PC-3 (cell line): ENCODE measurements at regions not wholly inside any gene's neighbourhood (a gene's known extent, or its start where the extent isn't known, plus 50 kb on each side); places are given as distances from the start of the nearest gene placed in this dataset.
A peak's percentile ranks its signal among the peaks of the same experiment; 100 is the strongest.

Source experiments
- ATAC-seq: fragments of 200-7000 bp; cut with Tn5 transposase; 2 replicates; pipeline ENCODE4 v1.9.1; 2020; ENCODE audit warnings: mild to moderate bottlenecking, moderate library complexity
- BruUV-seq: library from RNA; stranded (reverse); fragments of 400-500 nt; replicated peaks from 2 replicates; lab custom pipeline; 2021; lab: Mats Ljungman, UMichigan
- CTCF ChIA-PET: fragments of 300-600 bp; sonication (Branson Sonifier 250); formaldehyde crosslinking; loops from one replicate; lab custom pipeline; 2022; ENCODE audit warnings: antibody characterized with exemption; lab: Charles Lee
- POLR2A ChIA-PET: fragments of 300-600 bp; sonication (Branson Sonifier 250); formaldehyde crosslinking; loops from one replicate; lab custom pipeline; 2022; ENCODE audit warnings: antibody characterized with exemption; ENCODE audit not compliant: unreplicated experiment; lab: Charles Lee
- DNase-seq: peaks from one replicate; pipeline ENCODE4 v3.0.0-alpha.2; 2015
- H2AFZ ChIP-seq: fragments of 300-600 bp; sonication (generic); 2 replicates; pipeline ENCODE4 v1.6.0; 2016; ENCODE audit warnings: antibody characterized with exemption, low read length
- H3F3A ChIP-seq: fragments of 300-600 bp; sonication (generic); one replicate; pipeline ENCODE4 v1.6.0; 2017; ENCODE audit warnings: antibody characterized with exemption, low read length, control low read depth, mild to moderate bottlenecking; ENCODE audit not compliant: unreplicated experiment
- H3K27ac ChIP-seq: fragments of 300-600 bp; sonication (generic); 2 replicates; pipeline ENCODE4 v1.5.1; 2016; ENCODE audit warnings: mild to moderate bottlenecking, low read length
- H3K27me3 ChIP-seq: fragments of 300-600 bp; sonication (generic); 2 replicates; pipeline ENCODE4 v1.6.1; 2016; ENCODE audit warnings: low read length, mixed read lengths
- H3K36me3 ChIP-seq: fragments of 300-600 bp; sonication (generic); 2 replicates; pipeline ENCODE4 v1.6.1; 2016; ENCODE audit warnings: low read depth, mixed run types, low read length, mixed read lengths
- H3K4me1 ChIP-seq: fragments of 300-600 bp; sonication (generic); 2 replicates; pipeline ENCODE4 v1.5.1; 2016; ENCODE audit warnings: low read length; ENCODE audit not compliant: insufficient read depth
- H3K4me2 ChIP-seq: fragments of 300-600 bp; sonication (generic); 2 replicates; pipeline ENCODE4 v1.6.0; 2016; ENCODE audit warnings: low read length
- H3K4me3 ChIP-seq: fragments of 300-600 bp; sonication (generic); 2 replicates; pipeline ENCODE4 v1.5.1; 2016; ENCODE audit warnings: mild to moderate bottlenecking, low read length, mixed read lengths
- H3K79me2 ChIP-seq: fragments of 300-600 bp; sonication (generic); 2 replicates; pipeline ENCODE4 v1.6.1; 2017; ENCODE audit warnings: low read length, mixed read lengths
- H3K9ac ChIP-seq: fragments of 300-600 bp; sonication (generic); 2 replicates; pipeline ENCODE4 v1.6.0; 2016; ENCODE audit warnings: mild to moderate bottlenecking, low read length
- H3K9me2 ChIP-seq: fragments of 300-600 bp; sonication (generic); replicated peaks from 2 replicates; pipeline ENCODE4 v1.6.1; 2016; ENCODE audit warnings: mixed run types, low read length, mixed read lengths
- H3K9me3 ChIP-seq: fragments of 300-600 bp; sonication (generic); 2 replicates; pipeline ENCODE4 v1.6.1; 2016; ENCODE audit warnings: low read length, mixed read lengths
- H4K20me1 ChIP-seq: fragments of 300-600 bp; sonication (generic); 2 replicates; pipeline ENCODE4 v1.6.1; 2016; ENCODE audit warnings: low read length, mixed read lengths
- EZH2 ChIP-seq: fragments of 300-600 bp; sonication (generic); IDR thresholded peaks from one replicate; pipeline ENCODE4 v1.6.1; 2017; ENCODE audit warnings: antibody characterized with exemption, mild to moderate bottlenecking, low read length; ENCODE audit not compliant: unreplicated experiment
- EZH2phosphoT487 ChIP-seq: fragments of 300-600 bp; sonication (generic); IDR thresholded peaks from 2 replicates; pipeline ENCODE4 v1.6.1; 2018; ENCODE audit warnings: mild to moderate bottlenecking, antibody characterized with exemption, low read length, borderline replicate concordance
- intact Hi-C: fragments of 100-400 bp; cut with micrococcal nuclease; formaldehyde crosslinking; loops from 2 replicates; pipeline ENCODE4 v1.9.0; 2023
- TF ChIP-seq, protein P1 (sequence below): fragments of 300-600 bp; sonication (generic); conservative IDR thresholded peaks from 2 replicates; pipeline ENCODE4 v1.5.1; 2017; ENCODE audit warnings: antibody characterized with exemption, low read depth, mild to moderate bottlenecking, low read length

DNA sequence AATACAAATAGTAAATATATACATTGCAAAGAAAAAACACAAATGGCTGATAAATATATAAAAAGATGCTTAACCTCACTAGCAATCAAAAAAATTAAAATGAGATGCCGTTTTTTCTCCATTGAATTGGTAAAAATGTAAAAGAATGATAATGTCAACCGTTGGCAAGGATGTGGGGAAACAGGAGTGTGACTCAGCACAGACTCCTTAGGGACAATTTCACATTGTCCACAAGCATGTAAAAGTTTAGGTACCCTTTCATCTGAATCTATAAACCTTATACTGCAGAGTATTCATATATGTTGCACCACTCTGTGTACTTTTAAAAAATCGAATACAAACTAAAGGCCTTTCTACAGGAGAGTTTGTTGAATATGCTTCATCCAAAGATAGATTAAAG, 143.1 kb upstream of the RREB1 start:
- peak; percentile 72 for ATAC-seq
- no peaks in the 10 kb centered on the region for H3K27me3 ChIP-seq
- peak; percentile 53 for DNase-seq
- no peak for TF ChIP-seq EZH2
- TF ChIP-seq EZH2phosphoT487 = no peak
- TF ChIP-seq, protein P1, sequence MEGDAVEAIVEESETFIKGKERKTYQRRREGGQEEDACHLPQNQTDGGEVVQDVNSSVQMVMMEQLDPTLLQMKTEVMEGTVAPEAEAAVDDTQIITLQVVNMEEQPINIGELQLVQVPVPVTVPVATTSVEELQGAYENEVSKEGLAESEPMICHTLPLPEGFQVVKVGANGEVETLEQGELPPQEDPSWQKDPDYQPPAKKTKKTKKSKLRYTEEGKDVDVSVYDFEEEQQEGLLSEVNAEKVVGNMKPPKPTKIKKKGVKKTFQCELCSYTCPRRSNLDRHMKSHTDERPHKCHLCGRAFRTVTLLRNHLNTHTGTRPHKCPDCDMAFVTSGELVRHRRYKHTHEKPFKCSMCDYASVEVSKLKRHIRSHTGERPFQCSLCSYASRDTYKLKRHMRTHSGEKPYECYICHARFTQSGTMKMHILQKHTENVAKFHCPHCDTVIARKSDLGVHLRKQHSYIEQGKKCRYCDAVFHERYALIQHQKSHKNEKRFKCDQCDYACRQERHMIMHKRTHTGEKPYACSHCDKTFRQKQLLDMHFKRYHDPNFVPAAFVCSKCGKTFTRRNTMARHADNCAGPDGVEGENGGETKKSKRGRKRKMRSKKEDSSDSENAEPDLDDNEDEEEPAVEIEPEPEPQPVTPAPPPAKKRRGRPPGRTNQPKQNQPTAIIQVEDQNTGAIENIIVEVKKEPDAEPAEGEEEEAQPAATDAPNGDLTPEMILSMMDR = no peak
- H3K4me1 ChIP-seq = peaks cover 42% of the 10 kb centered on the region
- no peaks in the 10 kb centered on the region for H3K79me2 ChIP-seq
- intact Hi-C loops = no loop called here
- no peaks in the 10 kb centered on the region for H4K20me1 ChIP-seq
- H3K36me3 ChIP-seq = no peaks in the 10 kb centered on the region
- H3K4me3 ChIP-seq = no peak overlapping the region
- no TSS peak for BruUV-seq
- ChIA-PET CTCF (no interaction called here), POLR2A (interaction anchor here (0.6 kb wide), 1 partner anchor 1235 kb away, joined by 5 read pairs; no protein-coding TSS in a partner anchor)
- H3K9me2 ChIP-seq = no peaks in the 10 kb centered on the region
- no peak overlapping the region for H3K9ac ChIP-seq
- H3K9me3 ChIP-seq = no peaks in the 10 kb centered on the region
- H2AFZ ChIP-seq = no peak overlapping the region
- 0 out of 2 replicates have a peak overlapping the region, but pooled peaks have one; percentile 11 for H3K4me2 ChIP-seq
- H3F3A ChIP-seq = no peaks in the 10 kb centered on the region
- peak overlapping the region; percentile 12 for H3K27ac ChIP-seq

DNA sequence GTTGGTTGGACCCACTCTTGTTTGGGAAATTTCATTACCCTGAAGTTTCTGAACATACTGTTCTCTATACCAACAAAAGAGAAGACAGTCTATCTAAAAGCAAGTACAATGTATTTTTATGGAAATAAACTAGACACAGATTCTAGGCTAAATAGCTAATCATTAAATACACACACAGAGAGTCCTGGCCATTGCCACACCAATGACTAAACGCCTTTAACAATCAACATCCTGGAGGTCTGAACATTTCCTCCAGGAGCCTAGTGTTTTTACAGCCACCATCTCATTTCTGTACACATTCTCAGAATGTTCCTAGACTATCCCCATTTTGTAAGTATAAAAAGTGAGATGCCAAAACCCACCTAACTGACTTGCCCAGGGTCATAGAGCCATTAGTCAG, 141.6 kb upstream of the RREB1 start:
- H3K9me2 ChIP-seq = no peaks in the 10 kb centered on the region
- no peak overlapping the region for H2AFZ ChIP-seq
- H3K9ac ChIP-seq = no peak overlapping the region
- TF ChIP-seq, protein P1 = no peak
- TF ChIP-seq EZH2phosphoT487 (no peak), EZH2 (no peak)
- H3K4me1 ChIP-seq = peaks cover 50% of the 10 kb centered on the region
- no peak overlapping the region for H3K4me3 ChIP-seq
- POLR2A ChIA-PET = no interaction called here
- no peaks in the 10 kb centered on the region for H3F3A ChIP-seq
- H3K9me3 ChIP-seq = no peaks in the 10 kb centered on the region
- BruUV-seq = no TSS peak
- H3K36me3 ChIP-seq = no peaks in the 10 kb centered on the region
- no peaks in the 10 kb centered on the region for H3K79me2 ChIP-seq
- H3K27me3 ChIP-seq = no peaks in the 10 kb centered on the region
- H3K27ac ChIP-seq = 0 out of 2 replicates have a peak overlapping the region, but pooled peaks have one; percentile 1
- ATAC-seq = no peak
- H4K20me1 ChIP-seq = no peaks in the 10 kb centered on the region
- no peak overlapping the region for H3K4me2 ChIP-seq
- CTCF ChIA-PET = no interaction called here
- peak; percentile 33 for DNase-seq
- intact Hi-C loops = no loop called here

DNA sequence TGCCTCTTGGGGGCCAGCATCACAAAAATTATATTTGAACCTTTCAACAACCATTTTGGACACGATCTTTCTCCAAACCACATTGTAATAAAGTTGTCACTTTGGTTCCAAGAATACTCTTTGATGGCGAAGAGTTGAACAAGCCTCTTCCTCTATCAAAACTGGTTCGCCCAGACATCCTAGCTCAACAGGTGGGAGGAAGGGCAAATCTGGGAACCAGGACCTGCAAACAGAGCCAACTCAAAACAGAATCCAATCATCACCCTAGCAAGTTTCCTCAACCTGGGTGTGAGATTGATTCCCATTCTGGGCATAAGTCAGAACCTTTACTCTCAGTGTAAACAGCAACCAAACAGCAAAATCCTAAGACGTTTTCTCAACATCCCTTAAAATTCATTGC, 141.2 kb upstream of the RREB1 start:
- Histone ChIP-seq H3K4me2 (no peak overlapping the region), H3K9me3 (no peaks in the 10 kb centered on the region), H3K4me1 (peaks cover 50% of the 10 kb centered on the region), H3K27ac (0 out of 2 replicates have a peak overlapping the region, but pooled peaks have one; percentile 1), H3K9me2 (no peaks in the 10 kb centered on the region), H2AFZ (no peak overlapping the region), H3K27me3 (no peaks in the 10 kb centered on the region), H3F3A (no peaks in the 10 kb centered on the region), H3K9ac (no peak overlapping the region), H3K79me2 (no peaks in the 10 kb centered on the region), H4K20me1 (no peaks in the 10 kb centered on the region), H3K36me3 (no peaks in the 10 kb centered on the region), H3K4me3 (no peak overlapping the region)
- TF ChIP-seq EZH2phosphoT487 = no peak
- TF ChIP-seq, protein P1 = no peak
- TF ChIP-seq EZH2 = no peak
- BruUV-seq = no TSS peak
- POLR2A ChIA-PET = no interaction called here
- ATAC-seq (no peak), DNase-seq (no peak)
- CTCF ChIA-PET = no interaction called here
- intact Hi-C loops = no loop called here
